ENCODE measurements at regions not wholly inside any gene's neighbourhood (a gene's known extent, or its start where the extent isn't known, plus 50 kb on each side); places are given as distances from the start of the nearest gene placed in this dataset.

DNA sequence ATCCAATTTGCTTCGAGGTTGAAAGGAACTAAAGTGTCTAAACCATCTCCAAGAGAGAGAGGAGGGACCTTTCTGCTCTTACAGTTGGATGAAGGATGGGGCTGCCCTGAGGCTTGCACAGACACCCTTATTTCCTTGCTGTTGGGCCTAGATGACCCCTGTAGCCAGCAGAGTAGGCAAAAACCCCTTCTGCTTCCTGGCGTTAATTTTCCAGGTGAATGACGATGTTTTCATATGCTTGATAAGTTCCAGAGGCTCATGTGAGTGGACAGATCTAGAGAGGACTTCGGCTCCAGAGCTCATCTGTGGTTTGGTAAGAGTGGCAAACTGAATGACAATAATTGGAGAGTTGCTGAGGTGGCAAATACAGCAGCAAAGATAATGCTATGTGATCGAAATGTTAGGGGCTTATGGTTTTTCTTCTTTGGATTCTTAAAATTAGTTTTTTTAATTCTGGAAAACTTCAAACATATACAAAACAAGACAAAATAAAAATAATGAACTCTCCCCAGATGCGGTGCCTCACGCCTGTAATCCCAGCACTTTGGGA is 98.6 kb upstream of the MAP4K3 start:
- TF ChIP-seq, protein P1, sequence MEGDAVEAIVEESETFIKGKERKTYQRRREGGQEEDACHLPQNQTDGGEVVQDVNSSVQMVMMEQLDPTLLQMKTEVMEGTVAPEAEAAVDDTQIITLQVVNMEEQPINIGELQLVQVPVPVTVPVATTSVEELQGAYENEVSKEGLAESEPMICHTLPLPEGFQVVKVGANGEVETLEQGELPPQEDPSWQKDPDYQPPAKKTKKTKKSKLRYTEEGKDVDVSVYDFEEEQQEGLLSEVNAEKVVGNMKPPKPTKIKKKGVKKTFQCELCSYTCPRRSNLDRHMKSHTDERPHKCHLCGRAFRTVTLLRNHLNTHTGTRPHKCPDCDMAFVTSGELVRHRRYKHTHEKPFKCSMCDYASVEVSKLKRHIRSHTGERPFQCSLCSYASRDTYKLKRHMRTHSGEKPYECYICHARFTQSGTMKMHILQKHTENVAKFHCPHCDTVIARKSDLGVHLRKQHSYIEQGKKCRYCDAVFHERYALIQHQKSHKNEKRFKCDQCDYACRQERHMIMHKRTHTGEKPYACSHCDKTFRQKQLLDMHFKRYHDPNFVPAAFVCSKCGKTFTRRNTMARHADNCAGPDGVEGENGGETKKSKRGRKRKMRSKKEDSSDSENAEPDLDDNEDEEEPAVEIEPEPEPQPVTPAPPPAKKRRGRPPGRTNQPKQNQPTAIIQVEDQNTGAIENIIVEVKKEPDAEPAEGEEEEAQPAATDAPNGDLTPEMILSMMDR (IDR thresholded peaks at IDR 0.05), result no peak
- TF ChIP-seq ZFX (IDR thresholded peaks at IDR 0.05; ENCODE audit: borderline replicate concordance), result no peak

All from 22Rv1 (cell line).